Endothelial cell of umbilical vein (primary cell): ENCODE measurements at regions not wholly inside any gene's neighbourhood (a gene's known extent, or its start where the extent isn't known, plus 50 kb on each side); places are given as distances from the start of the nearest gene placed in this dataset.

ENCODE experiments used
- BruUV-seq: library from RNA; stranded (reverse); fragments of 400-500 nt; replicated peaks from 2 replicates; lab custom pipeline; 2021; lab: Mats Ljungman, UMichigan
- CTCF ChIA-PET: fragments of 300-600, 350-600 bp; sonication (Branson Sonifier 250); formaldehyde crosslinking; loops from one replicate; lab custom pipeline; 2021; ENCODE audit warnings: antibody characterized with exemption, inconsistent platforms; lab: Charles Lee
- POLR2A ChIA-PET: fragments of 300-600, 350-600 bp; sonication (Branson Sonifier 250); formaldehyde crosslinking; loops from one replicate; lab custom pipeline; 2021; ENCODE audit warnings: antibody characterized with exemption, inconsistent platforms; lab: Charles Lee
- DNase-seq: peaks from one replicate; pipeline ENCODE4 v3.0.0-alpha.2; 2011; ENCODE audit warnings: low read depth, low spot score
- FAIRE-seq: peaks from 2 replicates; lab custom pipeline; 2011; peaks lifted over from hg19 to GRCh38; lab: Jason Lieb, UNC
- H2AFZ ChIP-seq: 2 replicates; pipeline ENCODE4 v1.6.0; 2012; ENCODE audit warnings: low read depth, low read length, control low read depth, inconsistent platforms
- H3K27ac ChIP-seq: 2 replicates; pipeline ENCODE4 v1.5.1; 2011; ENCODE audit warnings: low read depth, mild to moderate bottlenecking, control low read depth, low read length, moderate library complexity; ENCODE audit not compliant: insufficient read depth
- H3K27me3 ChIP-seq, 2 experiments: 2 replicates each; pipeline versions ENCODE4 v1.6.0 to v1.6.1; 2011; ENCODE audit warnings: low read length in 2 of 2, mixed read lengths in 1 of 2; ENCODE audit not compliant: control insufficient read depth in 2 of 2, insufficient read depth in 2 of 2
- H3K36me3 ChIP-seq, 2 experiments: 2 replicates in 1 of 2; 3 replicates in 1 of 2; pipeline ENCODE4 v1.5.1; 2011; ENCODE audit warnings: low read length in 2 of 2, mild to moderate bottlenecking in 1 of 2, moderate library complexity in 1 of 2; ENCODE audit not compliant: control insufficient read depth in 2 of 2, insufficient read depth in 2 of 2; ENCODE audit errors: extremely low read depth in 1 of 2
- H3K4me1 ChIP-seq: 3 replicates; pipeline ENCODE4 v1.5.1; 2011; ENCODE audit warnings: mild to moderate bottlenecking, low read length; ENCODE audit not compliant: control insufficient read depth, insufficient read depth; ENCODE audit errors: extremely low read depth
- H3K4me2 ChIP-seq: 2 replicates; pipeline ENCODE4 v1.6.1; 2011; ENCODE audit warnings: low read length, control low read depth, mixed read lengths; ENCODE audit not compliant: insufficient read depth
- H3K4me3 ChIP-seq, 3 experiments: fragments of 200-600 bp in 1 of 3; sonication (generic), shearing (Covaris generic) in 1 of 3; replicated peaks in 1 of 3; 2 replicates each; pipeline ENCODE4 v1.5.1; 2011 to 2016; ENCODE audit warnings: control low read depth in 3 of 3, low read length in 3 of 3, mild to moderate bottlenecking in 2 of 3, inconsistent platforms in 1 of 3, low read depth in 1 of 3, moderate library complexity in 1 of 3; ENCODE audit not compliant: insufficient read depth in 1 of 3
- H3K79me2 ChIP-seq: 2 replicates; pipeline ENCODE4 v1.6.0; 2012; ENCODE audit warnings: low read length, inconsistent platforms; ENCODE audit not compliant: control insufficient read depth, insufficient read depth
- H3K9ac ChIP-seq: replicated peaks from 2 replicates; pipeline ENCODE3; 2011; ENCODE audit warnings: low read length, control low read depth; ENCODE audit not compliant: insufficient read depth; ENCODE audit errors: extremely low read depth
- H3K9me1 ChIP-seq: replicated peaks from 3 replicates; pipeline ENCODE4 v1.6.0; 2011; ENCODE audit warnings: mild to moderate bottlenecking, low read length; ENCODE audit not compliant: control insufficient read depth, insufficient read depth; ENCODE audit errors: extremely low read depth
- H3K9me3 ChIP-seq: replicated peaks from 2 replicates; pipeline ENCODE4 v1.5.1; 2012; ENCODE audit warnings: low read length, inconsistent platforms; ENCODE audit not compliant: control insufficient read depth, insufficient read depth
- H4K20me1 ChIP-seq: replicated peaks from 2 replicates; pipeline ENCODE3; 2011; ENCODE audit warnings: mild to moderate bottlenecking, low read length; ENCODE audit not compliant: control insufficient read depth, insufficient read depth; ENCODE audit errors: extremely low read depth
- EZH2 ChIP-seq: IDR thresholded peaks from 2 replicates; pipeline ENCODE4 v1.6.1; 2012; ENCODE audit warnings: borderline replicate concordance, low read depth, mild to moderate bottlenecking, moderate library complexity, low read length, inconsistent platforms; ENCODE audit not compliant: severe bottlenecking
- FOS ChIP-seq: IDR thresholded peaks from 2 replicates; pipeline ENCODE4 v1.6.1; 2011; ENCODE audit warnings: mild to moderate bottlenecking, low read length, moderate library complexity, borderline replicate concordance; ENCODE audit not compliant: insufficient read depth
- GATA2 ChIP-seq: IDR thresholded peaks from 2 replicates; pipeline ENCODE4 v1.7.0; 2011; ENCODE audit warnings: low read depth, mild to moderate bottlenecking, moderate library complexity, mixed read lengths, low read length; ENCODE audit not compliant: insufficient read length, insufficient read depth
- JUN ChIP-seq: IDR thresholded peaks from 2 replicates; pipeline ENCODE4 v1.6.1; 2011; ENCODE audit warnings: borderline replicate concordance, low read depth; ENCODE audit not compliant: insufficient read length, insufficient read depth
- MYC ChIP-seq: IDR thresholded peaks from one replicate; pipeline ENCODE4 v1.6.1; 2011; ENCODE audit warnings: mild to moderate bottlenecking, low read depth, low read length
- POLR2A ChIP-seq: IDR thresholded peaks from 2 replicates; pipeline ENCODE4 v1.6.1; 2012; ENCODE audit warnings: low read depth, mild to moderate bottlenecking, control low read depth, low read length
- POLR2AphosphoS5 ChIP-seq: IDR thresholded peaks from 2 replicates; pipeline ENCODE4 v1.6.1; 2012; ENCODE audit warnings: low read depth, mild to moderate bottlenecking, control low read depth, low read length, moderate library complexity; ENCODE audit not compliant: insufficient read depth
- dilution Hi-C: fragments of 300-500 bp; cut with MboI; formaldehyde crosslinking; loops from one replicate; pipeline ENCODE4 v1.15.0; 2019; ENCODE audit warnings: low sequenced_read_pairs; ENCODE audit not compliant: extremely low pct_ligation_motif_present
- intact Hi-C: fragments of 100-400 bp; cut with micrococcal nuclease; formaldehyde crosslinking; loops from one replicate; pipeline ENCODE4 v1.10.0; 2022
- TF ChIP-seq, protein P1 (sequence below), 2 donors: IDR thresholded peaks; 1 replicate in 1 of 2; 2 replicates in 1 of 2; pipeline ENCODE4 v1.5.1; 2011; ENCODE audit warnings: low read length in 2 of 2, mild to moderate bottlenecking in 2 of 2, moderate library complexity in 2 of 2, control low read depth in 1 of 2, inconsistent platforms in 1 of 2, low read depth in 1 of 2; ENCODE audit not compliant: insufficient read depth in 1 of 2; ENCODE audit errors: extremely low read depth in 1 of 2
- TF ChIP-seq, protein P2 (sequence below): IDR thresholded peaks from 2 replicates; pipeline ENCODE4 v1.6.1; 2011; ENCODE audit not compliant: insufficient read depth, insufficient read length

DNA sequence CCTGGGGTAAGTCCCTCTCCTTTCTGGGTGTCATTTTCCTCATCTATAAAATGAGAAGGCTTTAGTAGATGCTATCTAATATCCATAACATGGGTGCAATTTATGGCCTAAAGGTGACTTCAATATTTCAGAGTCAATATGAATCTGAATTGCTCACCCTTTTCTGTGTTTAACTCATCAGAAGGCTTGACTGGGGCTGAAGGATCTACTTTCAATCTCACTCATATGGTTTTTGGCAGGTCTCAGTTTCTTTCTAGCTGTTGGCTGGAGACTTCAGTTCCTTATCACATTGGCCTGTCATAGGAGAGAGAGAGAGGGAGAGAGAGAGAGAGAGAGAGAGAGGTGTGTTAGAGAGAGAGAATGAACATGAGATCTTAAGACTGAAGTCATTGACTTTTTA, 343.7 kb upstream of the MEX3C start:
- H3K27ac ChIP-seq, result no peak overlapping the region
- H3K4me2 ChIP-seq, result no peak overlapping the region
- no peaks in the 10 kb centered on the region for H3K27me3 ChIP-seq
- H3K9me3 ChIP-seq, result no peaks in the 10 kb centered on the region
- no peak for DNase-seq
- ChIA-PET POLR2A (no interaction called here), CTCF (no interaction called here)
- no peaks in the 10 kb centered on the region for H3K36me3 ChIP-seq
- H2AFZ ChIP-seq, result no peak overlapping the region
- no peak overlapping the region for H3K9ac ChIP-seq
- FAIRE-seq, result no peak
- no peaks in the 10 kb centered on the region for H3K79me2 ChIP-seq
- no peak overlapping the region for H3K4me3 ChIP-seq
- dilution Hi-C loops (no loop called here), intact Hi-C loops (no loop called here)
- no peaks in the 10 kb centered on the region for H4K20me1 ChIP-seq
- TF ChIP-seq POLR2A, result no peak
- no peak for TF ChIP-seq GATA2
- TF ChIP-seq MYC, result no peak
- TF ChIP-seq JUN, result no peak
- TF ChIP-seq, protein P1, sequence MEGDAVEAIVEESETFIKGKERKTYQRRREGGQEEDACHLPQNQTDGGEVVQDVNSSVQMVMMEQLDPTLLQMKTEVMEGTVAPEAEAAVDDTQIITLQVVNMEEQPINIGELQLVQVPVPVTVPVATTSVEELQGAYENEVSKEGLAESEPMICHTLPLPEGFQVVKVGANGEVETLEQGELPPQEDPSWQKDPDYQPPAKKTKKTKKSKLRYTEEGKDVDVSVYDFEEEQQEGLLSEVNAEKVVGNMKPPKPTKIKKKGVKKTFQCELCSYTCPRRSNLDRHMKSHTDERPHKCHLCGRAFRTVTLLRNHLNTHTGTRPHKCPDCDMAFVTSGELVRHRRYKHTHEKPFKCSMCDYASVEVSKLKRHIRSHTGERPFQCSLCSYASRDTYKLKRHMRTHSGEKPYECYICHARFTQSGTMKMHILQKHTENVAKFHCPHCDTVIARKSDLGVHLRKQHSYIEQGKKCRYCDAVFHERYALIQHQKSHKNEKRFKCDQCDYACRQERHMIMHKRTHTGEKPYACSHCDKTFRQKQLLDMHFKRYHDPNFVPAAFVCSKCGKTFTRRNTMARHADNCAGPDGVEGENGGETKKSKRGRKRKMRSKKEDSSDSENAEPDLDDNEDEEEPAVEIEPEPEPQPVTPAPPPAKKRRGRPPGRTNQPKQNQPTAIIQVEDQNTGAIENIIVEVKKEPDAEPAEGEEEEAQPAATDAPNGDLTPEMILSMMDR (IDR thresholded peaks at IDR 0.05; ENCODE audit: extremely low read depth in 1 of 2, insufficient read depth in 1 of 2, low read depth in 1 of 2, low read length in 2 of 2), result no peak
- TF ChIP-seq FOS, result no peak
- TF ChIP-seq, protein P2, sequence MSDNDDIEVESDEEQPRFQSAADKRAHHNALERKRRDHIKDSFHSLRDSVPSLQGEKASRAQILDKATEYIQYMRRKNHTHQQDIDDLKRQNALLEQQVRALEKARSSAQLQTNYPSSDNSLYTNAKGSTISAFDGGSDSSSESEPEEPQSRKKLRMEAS, result no peak
- no peak for TF ChIP-seq EZH2
- no peak for TF ChIP-seq POLR2AphosphoS5
- BruUV-seq, result no TSS peak
- no peaks in the 10 kb centered on the region for H3K4me1 ChIP-seq
- no peaks in the 10 kb centered on the region for H3K9me1 ChIP-seq
